Peyer's patch (tissue), 4 donors: ENCODE measurements at regions not wholly inside any gene's neighbourhood (a gene's known extent, or its start where the extent isn't known, plus 50 kb on each side); places are given as distances from the start of the nearest gene placed in this dataset.

Experiments
- DNase-seq, 3 donors: peaks; one replicate each; pipeline ENCODE4 v3.0.0-alpha.2; 2017 to 2019
- H3K27ac ChIP-seq, 4 donors: fragments of 200-600 bp; sonication (generic); one replicate each; pipeline ENCODE4 v1.5.1; 2016 to 2019
- H3K27me3 ChIP-seq, 2 donors: fragments of 200-600 bp; sonication (generic); one replicate each; pipeline ENCODE4 v1.5.1; 2019
- H3K36me3 ChIP-seq, 3 donors: fragments of 200-600 bp; sonication (generic); one replicate each; pipeline ENCODE4 v1.5.1; 2016 to 2019
- H3K4me1 ChIP-seq, 4 donors: fragments of 200-600 bp; sonication (generic); one replicate each; pipeline ENCODE4 v1.5.1; 2016 to 2019
- H3K4me3 ChIP-seq, 4 donors: fragments of 200-600 bp; sonication (generic); 1 replicate in 3 of 4; 2 replicates in 1 of 4; pipeline ENCODE4 v1.5.1; 2016 to 2019; ENCODE audit warnings: mild to moderate bottlenecking in 1 of 4
- H3K9me3 ChIP-seq, 4 donors: fragments of 200-600 bp; sonication (generic); one replicate each; pipeline ENCODE4 v1.5.1; 2016 to 2019; ENCODE audit warnings: mild to moderate bottlenecking in 1 of 4
- POLR2A ChIP-seq, 2 donors: fragments of 450-650 bp; IDR thresholded peaks; one replicate each; pipeline ENCODE4 v1.5.1; 2017; ENCODE audit warnings: antibody characterized with exemption in 2 of 2, mild to moderate bottlenecking in 2 of 2, moderate library complexity in 2 of 2
- TF ChIP-seq, protein P1 (sequence below), 6 experiments: fragments of 450-650 bp in 4 of 6; fragments of 200-600 bp in 2 of 6; sonication (generic) in 1 of 6; IDR thresholded peaks; one replicate each; pipeline ENCODE4 v1.5.1; 2017 to 2019; ENCODE audit warnings: antibody characterized with exemption in 6 of 6, mild to moderate bottlenecking in 3 of 6, moderate library complexity in 1 of 6

GRCh38 chr9:129435988-129436717, 184.7 kb downstream of the C9orf50 start:
- no peak for DNase-seq
- Histone ChIP-seq H3K4me1 (peaks cover 0 to 23% (median 10%) of the 10 kb centered on the region in 4 donors), H3K27me3 (peaks cover 0 to 7% of the 10 kb centered on the region in 2 donors), H3K36me3 (no peaks in the 10 kb centered on the region), H3K27ac (no peak overlapping the region), H3K4me3 (peak overlapping the region in 1 of 4 donors; percentile 55), H3K9me3 (no peaks in the 10 kb centered on the region)
- no peak for TF ChIP-seq POLR2A (IDR thresholded peaks at IDR 0.05)
- TF ChIP-seq, protein P1, sequence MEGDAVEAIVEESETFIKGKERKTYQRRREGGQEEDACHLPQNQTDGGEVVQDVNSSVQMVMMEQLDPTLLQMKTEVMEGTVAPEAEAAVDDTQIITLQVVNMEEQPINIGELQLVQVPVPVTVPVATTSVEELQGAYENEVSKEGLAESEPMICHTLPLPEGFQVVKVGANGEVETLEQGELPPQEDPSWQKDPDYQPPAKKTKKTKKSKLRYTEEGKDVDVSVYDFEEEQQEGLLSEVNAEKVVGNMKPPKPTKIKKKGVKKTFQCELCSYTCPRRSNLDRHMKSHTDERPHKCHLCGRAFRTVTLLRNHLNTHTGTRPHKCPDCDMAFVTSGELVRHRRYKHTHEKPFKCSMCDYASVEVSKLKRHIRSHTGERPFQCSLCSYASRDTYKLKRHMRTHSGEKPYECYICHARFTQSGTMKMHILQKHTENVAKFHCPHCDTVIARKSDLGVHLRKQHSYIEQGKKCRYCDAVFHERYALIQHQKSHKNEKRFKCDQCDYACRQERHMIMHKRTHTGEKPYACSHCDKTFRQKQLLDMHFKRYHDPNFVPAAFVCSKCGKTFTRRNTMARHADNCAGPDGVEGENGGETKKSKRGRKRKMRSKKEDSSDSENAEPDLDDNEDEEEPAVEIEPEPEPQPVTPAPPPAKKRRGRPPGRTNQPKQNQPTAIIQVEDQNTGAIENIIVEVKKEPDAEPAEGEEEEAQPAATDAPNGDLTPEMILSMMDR (IDR thresholded peaks at IDR 0.05) = no peak

- H3K9me3 ChIP-seq = no peaks in the 10 kb centered on the region
- no peak for DNase-seq
- H3K36me3 ChIP-seq = no peaks in the 10 kb centered on the region
- H3K27ac ChIP-seq = no peak overlapping the region
- TF ChIP-seq, protein P1 (IDR thresholded peaks at IDR 0.05) = no peak
- no peak for TF ChIP-seq POLR2A (IDR thresholded peaks at IDR 0.05)
- no peak overlapping the region for H3K4me3 ChIP-seq
- peaks cover 0 to 7% of the 10 kb centered on the region in 2 donors for H3K27me3 ChIP-seq
- peaks cover 0 to 23% (median 10%) of the 10 kb centered on the region in 4 donors for H3K4me1 ChIP-seq
These were observed 185.6 kb downstream of the C9orf50 start for GRCh38 chr9:129435291-129435690.

DNA sequence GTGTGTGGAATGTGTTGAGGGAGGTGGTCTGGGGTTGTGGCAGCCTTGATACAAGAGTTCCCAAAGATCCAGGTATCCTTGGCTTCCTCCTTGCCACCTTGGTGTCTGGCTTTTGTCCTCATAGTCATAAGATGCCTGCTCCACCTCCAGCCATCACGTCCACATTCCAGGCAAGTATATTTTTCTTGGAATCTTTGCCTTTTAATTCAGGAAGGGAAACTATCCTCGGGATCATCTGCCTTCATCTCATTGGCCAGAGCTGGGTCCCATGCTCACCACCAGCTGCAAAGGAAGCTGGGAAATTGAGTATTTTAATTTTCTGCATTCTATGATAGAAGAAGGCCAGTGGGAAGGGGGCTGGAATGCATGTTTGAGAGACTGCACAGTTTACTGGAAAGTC, 186.7 kb downstream of the C9orf50 start:
- DNase-seq = no peak
- TF ChIP-seq POLR2A (IDR thresholded peaks at IDR 0.05) = no peak
- TF ChIP-seq, protein P1 (IDR thresholded peaks at IDR 0.05) = no peak
- Histone ChIP-seq H3K9me3 (no peaks in the 10 kb centered on the region), H3K27me3 (peaks cover 0 to 7% of the 10 kb centered on the region in 2 donors), H3K4me3 (no peak overlapping the region), H3K27ac (no peak overlapping the region), H3K4me1 (peaks cover 0 to 23% (median 10%) of the 10 kb centered on the region in 4 donors), H3K36me3 (no peaks in the 10 kb centered on the region)

DNA sequence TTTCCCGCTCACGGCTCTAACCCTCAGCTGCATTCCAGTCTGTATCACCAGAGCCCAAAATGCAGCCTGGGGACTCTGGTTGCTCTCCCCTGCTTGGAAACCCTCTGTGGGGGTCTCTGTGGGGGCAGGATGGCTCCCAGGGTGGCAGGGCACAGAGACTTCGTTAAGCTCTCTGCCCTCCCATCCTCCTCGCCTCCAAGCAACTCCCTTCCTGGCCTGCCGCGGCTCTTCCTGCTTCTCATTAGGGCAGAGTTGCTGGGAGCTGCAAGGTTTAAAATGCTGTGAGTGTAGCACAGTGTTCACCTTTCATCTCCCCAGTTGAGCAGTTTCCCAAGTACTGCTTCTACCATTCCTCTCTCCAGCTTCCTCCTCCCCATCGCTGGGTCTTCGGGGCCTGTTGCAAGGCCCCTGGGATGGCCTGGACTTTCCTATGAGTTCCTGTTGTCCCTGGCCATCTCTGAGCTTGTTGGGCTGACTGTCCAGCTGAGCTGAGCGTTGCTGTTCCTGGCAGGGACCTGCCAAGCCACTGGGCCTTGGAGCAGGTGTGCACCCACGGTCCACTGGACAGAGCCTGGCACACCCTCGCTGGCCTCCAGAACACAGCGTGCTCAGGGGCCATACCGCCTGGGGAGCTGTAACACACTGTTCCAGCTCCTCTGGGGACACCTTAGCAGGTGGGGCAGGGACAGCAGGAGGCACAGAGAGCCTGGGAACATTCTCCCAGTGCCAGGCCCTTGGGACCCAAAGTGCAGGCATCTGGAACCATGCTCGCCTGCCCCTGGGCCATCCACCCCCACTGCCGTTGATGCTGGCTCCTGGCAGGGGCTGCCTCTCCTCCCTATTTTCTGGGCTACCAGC, 188.4 kb downstream of the C9orf50 start:
- DNase-seq = no peak
- peaks cover 0 to 3% of the 10 kb centered on the region in 2 donors for H3K27me3 ChIP-seq

GRCh38 chr9:129430940-129431643, 189.8 kb downstream of the C9orf50 start:
- no peaks in the 10 kb centered on the region for H3K4me1 ChIP-seq
- TF ChIP-seq, protein P1 (IDR thresholded peaks at IDR 0.05) = no peak
- no peak for TF ChIP-seq POLR2A (IDR thresholded peaks at IDR 0.05)
- no peaks in the 10 kb centered on the region for H3K27me3 ChIP-seq
- no peak overlapping the region for H3K27ac ChIP-seq
- DNase-seq = no peak
- H3K9me3 ChIP-seq = no peaks in the 10 kb centered on the region
- H3K4me3 ChIP-seq = no peak overlapping the region
- no peaks in the 10 kb centered on the region for H3K36me3 ChIP-seq

More for the DNA sequence above, 188.4 kb downstream of the C9orf50 start:
- Histone ChIP-seq H3K36me3 (no peaks in the 10 kb centered on the region), H3K27ac (no peak overlapping the region), H3K9me3 (no peaks in the 10 kb centered on the region), H3K4me1 (peaks cover 0 to 10% (median 3%) of the 10 kb centered on the region in 4 donors), H3K4me3 (no peak overlapping the region)
- TF ChIP-seq, protein P1 (IDR thresholded peaks at IDR 0.05) = no peak
- TF ChIP-seq POLR2A (IDR thresholded peaks at IDR 0.05) = no peak
